ENCODE measurements at regions not wholly inside any gene's neighbourhood (a gene's known extent, or its start where the extent isn't known, plus 50 kb on each side); places are given as distances from the start of the nearest gene placed in this dataset.
"Not testable (repeated sequence)": the region's sequence is repeated elsewhere in the genome, so short reads cannot be mapped to it uniquely, and the experiment has no call there.

DNA sequence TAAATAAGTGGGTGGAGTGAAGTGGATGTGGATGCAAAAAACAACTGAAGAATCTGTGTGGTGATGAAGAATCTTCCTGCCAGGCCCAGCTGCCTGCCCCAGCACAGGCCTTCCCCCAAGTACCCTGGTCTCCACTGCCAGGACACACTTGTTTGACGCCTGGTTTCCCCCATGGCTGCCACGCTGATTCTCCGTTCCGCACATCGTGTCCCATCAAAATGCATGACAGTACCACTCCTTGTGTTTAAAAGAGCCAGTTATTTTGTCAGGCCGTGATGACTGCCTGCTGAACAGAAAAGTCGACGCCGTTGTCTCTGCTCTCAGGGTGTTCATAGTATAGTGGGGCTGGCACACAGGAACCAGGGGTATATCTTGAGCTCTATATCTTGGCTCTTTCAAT lies 50.3 kb upstream of the KYNU start:
- DNase-seq: no peak

DNA sequence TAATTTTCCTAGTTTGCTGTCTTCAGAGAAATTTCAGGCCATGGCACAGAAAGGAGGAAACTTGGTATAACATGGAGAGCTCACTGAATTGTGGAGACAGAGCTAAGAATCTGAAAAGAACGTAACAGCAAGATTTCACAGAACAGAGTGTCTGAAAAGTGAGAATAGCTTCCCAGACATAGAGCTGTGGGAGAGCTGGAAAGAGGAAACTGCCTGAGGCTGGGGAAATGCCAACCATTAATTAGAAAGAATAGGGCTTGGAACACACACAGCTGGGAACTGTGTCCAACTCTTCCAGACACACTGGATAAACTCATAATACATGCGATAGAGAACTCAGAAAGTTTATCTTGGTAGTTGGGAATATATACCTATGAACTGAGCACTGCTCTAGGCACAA lies 51.6 kb upstream of the KYNU start:
- DNase-seq: peak in 1 of 2 donors; percentile 2

DNA sequence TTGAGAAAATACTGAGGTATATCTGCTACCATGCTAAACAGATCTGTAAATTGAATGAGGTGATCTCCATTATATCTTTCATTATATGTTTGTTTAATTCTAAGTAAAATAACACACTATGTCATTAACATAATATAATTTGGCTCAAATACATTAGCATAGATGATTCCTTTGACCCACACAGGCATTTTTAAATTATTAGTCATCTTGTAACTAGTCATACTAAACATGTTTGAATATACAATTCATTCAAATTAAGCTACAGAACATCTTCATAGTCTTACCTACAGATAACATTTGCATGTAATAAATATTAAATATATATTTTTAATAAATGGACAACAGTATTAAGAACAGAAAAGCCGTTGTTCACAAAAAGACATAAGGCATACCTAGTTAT lies 52.7 kb upstream of the KYNU start:
- DNase-seq: no peak

DNA sequence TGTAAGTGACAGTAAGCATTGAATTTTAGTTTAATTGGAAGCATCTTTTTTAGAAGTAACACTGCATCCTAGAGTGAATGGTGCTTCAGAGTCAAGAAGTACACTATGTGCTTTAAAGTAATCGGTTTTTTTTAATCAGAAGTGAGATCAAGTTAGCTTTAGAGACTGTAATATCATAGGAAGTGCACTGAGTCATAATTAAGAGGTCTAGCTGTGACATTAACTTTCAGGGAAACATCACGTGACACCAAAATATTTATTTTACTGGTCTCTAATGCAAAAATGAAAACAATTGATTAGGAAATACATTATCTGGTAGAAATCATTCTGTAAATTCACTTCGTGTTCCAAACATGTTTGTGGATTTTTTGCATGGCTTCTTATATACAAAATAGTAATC lies 55.3 kb upstream of the KYNU start:
- DNase-seq: no peak

DNA sequence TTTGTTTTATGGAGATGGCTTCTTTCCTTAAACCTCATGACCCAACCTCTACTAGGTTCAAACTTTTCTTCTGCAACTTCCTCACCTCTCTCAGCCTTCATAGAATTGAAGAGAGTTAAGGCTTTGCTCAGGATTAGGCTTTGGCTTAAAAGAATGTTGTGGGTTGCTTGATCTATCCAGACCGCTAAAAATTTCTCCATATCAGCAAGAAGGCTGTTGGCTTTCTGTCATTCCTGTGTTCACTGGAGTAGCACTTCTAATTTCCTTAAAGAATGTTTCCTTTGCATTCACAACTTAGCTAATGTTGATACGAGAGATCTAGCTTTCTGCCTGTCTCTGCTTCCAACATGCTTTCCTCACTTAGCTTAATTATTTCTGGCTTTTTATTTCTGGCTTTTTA lies 58.1 kb upstream of the KYNU start:
- no peak for DNase-seq

DNA sequence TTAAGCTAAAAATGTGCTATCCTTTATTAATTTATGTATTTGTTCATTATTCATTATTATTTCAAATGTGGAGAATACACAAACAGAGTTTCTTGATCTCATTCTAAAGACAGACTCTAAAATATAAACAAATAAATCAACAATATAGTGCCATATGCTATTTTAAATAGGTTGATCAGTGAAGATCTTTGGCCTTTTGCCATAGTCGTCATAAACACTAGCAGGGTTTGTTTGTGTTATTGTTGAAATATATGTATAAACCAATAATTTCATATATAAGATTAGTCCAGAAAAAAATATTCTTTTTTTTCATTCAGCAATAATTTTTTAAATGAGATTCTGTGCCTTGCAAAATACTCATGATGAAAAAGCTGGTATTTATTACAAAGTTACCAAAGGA lies 62.1 kb upstream of the KYNU start:
- DNase-seq: no peak

DNA sequence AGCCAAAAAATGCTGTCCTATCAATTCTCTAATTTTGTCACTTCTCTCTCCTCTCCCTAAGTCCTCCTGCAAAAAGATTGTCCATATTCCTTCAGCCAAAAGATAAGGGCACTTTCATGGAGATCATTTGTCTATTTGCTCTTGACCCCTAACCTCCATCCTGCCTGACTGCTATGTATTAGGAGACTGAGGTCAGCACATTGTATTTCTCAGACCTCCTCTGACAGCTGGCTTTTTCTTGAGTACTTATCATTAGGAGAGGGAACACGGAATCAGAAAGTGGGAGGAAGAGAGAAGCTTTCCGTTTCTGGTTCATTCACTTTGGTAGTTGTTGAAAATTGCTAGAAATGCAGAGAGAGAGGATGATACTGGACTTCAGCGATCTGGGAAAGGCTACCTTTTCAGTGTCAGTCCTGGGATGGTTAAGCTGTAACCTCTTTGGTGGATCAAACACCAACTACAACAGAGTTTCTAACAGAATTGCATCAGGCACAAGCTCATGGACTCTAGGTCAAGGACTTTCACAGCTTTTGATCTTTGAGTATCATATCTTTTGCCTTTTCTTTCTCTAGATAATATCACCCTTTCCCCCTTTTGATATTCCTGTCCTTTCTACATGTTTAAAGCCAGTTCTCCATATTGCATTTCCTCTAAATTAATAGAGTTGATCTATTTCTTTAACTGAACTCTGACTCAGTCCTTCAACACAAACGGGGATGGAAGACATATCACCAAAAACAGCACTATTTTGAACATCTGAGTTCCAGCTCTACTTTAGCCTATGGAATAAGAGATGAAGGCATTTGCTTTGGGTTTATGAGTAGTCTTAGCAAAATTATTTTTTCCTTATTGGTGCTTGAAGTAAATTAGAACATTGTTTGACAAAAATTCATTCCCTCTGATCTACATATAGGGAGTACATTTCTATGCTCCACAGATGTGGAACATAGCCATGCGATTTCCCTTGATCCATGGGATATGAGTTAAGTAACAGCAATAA lies 63.3 kb upstream of the KYNU start:
- DNase-seq: no peak

DNA sequence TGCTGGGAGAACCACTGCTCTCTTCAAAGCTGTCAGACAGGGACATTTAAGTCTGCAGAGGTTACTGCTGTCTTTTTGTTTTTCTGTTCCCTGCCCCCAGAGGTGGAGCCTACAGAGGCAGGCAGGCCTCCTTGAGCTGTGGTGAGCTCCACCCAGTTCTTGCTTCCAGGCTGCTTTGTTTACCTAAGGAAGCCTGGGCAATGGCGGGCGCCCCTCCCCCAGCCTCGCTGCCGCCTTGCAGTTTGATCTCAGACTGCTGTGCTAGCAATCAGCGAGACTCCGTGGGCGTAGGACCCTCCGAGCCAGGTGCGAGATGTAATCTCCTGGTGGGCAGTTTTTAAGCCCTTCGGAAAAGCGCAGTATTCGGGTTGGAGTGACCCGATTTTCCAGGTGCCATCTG lies 65.8 kb upstream of the KYNU start:
- not testable (repeated sequence) for DNase-seq

DNA sequence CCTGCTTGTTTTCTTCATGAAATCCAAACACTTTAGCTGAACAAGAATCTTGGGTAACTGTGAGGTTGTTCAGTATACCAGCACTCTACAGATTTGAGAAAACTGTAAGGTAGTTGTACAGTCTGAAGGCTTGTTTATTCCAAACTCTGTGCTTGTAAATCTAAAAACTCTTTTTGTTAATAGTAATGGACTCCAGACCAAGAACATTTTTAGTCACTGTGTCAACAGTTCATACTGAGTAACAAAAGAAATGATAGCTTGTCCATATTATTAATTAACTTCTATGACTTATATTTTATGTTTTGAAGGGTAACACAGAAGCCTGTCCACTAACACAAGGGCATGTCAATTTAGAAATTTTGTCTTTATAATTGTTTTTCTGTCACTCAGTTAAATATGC lies 72.2 kb upstream of the KYNU start:
- no peak for DNase-seq

DNA sequence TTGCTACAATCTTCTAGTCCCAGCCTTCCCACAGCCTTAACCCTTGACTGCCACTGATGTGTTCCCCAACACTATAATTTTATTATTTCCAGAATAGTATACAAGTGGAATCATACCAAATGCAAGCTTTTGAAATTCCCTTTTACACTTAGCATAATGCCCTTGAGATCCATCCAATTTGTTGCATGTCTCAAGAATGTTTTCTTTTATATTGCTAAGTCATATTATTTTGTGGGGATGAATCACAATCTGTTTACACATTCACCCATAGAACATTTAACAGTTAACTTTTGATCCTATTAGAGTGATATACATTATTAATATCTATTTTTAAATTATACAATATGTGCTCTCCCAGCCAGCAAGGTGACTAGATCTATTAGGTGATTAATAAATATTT lies 74.3 kb upstream of the KYNU start:
- DNase-seq: no peak

DNA sequence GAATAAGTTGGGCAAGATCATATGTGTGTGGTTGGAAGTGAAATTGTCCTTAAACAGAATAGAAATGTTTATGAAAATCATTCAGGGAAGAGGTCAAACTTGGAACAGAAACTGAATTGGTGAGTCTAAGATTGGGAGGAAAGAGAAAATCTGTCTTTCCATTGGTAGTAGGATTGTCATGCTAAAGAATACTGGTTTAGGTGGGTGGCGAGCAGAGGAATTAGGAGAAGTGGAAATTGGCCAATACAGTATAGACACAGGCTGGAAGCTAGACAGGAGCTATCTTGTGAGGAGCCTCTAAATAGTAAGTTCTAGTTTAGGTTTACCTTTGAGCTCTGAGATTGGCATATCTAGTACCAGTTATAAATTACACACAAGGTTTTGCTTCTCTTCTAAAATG lies 80.9 kb upstream of the KYNU start:
- DNase-seq: no peak

DNA sequence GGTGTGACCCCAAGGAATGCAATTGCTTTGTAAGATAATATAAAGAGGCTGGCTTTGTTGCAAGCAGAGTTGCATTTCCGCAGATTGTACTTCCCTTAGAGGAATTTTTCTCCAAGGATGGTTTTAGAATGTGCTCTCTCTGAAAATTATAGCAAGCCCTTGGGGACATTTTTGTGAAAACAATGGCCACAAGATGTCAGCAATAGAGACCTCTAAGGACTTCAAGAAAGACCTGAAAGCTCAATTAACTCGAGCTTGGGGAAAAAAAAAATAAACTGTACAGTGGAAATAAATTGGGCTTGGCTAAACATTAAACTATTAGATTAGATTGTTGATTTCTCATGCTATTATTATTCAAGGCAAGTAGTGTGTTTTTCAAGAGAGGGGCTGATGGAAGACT lies 81.3 kb upstream of the KYNU start:
- no peak for DNase-seq

DNA sequence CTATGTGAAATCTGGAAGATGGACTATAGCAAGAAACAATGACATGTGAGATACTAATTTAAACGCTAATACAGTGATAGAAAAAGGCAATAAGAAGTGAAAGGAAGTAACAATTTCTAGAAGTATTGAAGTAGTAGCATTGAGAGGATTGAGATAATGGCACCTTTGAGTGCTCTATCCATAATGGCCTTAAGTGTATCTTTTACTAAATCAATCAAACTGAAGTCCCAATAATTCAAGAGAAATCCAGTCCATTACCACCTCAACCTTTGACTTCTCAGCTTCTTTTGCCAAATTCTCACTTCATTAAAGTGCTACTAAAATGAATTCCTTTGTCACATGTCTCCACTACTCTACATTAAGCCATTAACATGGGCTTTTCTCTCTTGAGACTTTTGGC lies 82.6 kb upstream of the KYNU start:
- no peak for DNase-seq

DNA sequence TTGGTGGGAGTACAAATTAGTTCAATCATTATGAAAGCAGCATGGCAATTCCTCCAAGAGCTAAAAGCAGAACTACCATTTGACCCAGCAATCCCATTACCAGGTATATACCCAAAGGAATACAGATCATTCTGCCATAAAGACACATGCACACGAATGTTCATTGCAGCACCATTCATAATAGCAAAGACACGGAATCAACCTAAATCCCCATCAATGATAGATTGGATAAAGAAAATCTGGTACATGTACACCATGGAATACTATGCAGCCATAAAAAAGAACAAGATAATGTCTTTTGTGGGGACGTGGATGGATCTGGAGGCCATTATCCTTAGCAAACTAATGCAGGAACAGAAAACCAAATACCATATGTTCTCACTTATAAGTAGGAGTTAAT lies 85.1 kb upstream of the KYNU start:
- DNase-seq: not testable (repeated sequence)

DNA sequence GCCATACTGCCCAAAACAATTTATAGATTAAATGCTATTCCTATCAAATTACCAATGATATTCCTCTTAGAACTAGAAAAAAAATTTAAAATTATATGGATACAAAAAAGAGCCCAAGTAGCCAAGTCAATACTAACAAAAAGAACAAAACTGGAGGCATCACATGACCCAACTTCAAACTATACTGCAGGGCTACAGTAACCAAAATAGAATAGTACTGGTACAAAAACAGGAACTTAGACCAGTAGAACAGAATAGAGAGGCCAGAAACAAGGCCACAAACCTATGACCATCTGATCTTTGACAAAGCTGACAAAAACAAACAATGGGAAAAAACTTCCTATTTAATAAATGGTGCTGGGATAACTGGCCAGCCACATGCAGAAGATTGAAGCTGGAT lies 86.1 kb upstream of the KYNU start:
- DNase-seq: no peak

DNA sequence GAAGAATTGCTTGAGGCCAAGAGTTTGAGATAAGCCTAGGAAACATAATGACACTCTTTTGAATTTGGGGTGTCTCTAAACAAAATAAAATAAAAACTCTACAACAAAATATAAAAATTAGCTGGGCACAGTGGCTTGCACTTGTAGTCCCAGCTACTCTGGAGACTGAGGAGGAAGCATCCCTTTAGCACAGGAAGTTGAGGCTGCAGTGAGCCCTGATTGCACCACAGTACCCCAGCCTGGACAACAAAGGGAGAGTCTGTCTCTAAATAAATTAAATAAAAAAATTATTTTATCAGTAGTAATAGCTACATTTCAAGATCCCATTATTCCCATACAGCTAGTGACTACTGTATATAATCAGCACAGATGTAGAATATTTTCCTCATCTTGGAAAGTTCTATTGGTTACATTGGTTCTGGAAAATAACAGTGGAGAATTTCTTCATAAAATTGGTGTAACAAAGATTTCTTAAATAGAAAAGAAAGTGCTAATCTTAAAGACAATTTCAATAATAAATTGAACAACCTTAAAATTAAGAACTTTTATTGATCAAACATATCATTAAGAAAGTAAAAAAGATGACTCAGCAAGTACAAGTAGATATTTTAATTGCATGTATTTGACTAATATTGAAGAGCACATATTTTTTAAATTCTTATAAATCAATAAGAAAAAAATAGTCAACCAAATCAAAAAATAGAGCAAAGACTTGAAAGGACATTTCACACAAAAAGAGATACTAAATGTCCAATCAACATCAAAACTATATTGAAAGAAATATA lies 90.4 kb upstream of the KYNU start:
- no peak for DNase-seq

DNA sequence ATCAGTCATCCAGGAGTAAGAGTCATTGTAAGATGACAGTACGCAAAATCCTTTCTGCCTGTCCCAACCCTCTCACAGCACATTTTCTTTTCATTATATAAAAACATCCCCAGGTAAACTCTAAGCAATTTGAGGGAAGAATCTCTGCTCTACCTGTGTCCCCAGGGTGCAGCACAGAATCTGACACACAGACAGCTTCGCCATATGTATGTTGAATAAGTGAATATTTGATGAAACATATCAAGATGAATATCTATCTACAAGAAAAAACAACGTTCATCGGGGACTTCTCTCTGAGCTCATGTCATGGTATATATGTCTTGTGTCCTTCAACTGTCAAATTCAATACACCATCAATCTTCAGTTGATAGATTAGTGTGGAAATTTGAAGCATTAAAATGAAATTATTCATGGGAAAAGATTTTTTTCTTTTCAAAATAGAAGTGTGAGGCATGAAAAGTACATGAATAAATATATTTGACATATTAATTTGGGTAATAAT lies 94.5 kb upstream of the KYNU start:
- no peak for DNase-seq

DNA sequence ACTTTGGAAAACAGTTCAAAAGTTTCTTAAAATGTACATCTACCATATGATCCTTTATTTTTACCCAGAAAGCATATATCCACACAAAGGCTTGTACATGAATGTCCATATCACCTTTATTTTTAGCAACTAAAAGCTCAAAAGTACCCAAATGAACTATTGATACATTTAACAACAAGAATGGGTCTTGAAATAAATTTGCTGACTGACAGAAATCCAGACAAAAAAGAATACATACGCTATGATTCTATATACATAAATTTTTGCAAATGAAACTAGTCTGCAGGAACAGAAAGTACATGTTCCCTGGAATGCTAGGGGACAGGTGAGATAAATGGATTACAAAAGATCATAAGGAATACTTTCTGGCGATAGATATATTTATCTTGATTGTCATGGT lies 96.3 kb upstream of the KYNU start:
- DNase-seq: no peak

DNA sequence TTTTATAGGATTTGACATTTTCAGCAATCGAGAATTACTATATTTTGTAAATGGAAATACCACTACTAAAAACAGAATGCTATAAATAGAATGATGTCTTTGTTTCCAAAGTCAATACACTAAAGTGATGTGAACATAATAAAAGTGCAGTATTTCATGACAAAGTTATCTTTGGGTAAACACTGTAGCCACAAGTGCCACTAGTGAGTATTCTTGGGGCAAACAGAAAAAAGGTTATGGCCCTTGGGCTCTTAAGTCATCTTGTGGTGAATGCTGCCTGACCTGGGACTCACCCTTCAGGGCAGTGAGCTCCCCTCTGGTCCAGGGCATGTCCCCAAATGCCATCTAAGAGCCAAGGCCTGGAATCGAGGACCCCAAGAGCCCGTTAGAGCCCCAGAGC lies 99.2 kb upstream of the KYNU start:
- DNase-seq: no peak

DNA sequence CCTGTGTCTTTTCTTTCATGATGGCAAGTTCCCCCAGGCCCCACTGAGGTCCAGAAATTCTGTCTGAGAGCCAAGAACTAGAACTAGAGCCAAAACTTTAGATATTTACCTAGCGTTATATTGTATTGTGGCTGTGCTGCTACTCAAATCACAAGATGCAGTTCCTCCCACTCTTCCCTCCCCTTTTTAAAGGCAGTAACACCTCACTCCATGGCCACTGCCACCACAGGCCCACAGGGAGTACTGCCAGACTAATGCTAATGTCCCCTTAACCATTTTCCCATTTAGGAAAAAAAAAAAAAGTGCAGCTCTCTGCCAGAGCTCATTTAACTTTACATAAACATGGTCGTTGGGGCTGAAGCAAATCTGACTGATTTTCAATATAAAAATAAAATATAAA lies 99.7 kb upstream of the KYNU start:
- no peak for DNase-seq

DNA sequence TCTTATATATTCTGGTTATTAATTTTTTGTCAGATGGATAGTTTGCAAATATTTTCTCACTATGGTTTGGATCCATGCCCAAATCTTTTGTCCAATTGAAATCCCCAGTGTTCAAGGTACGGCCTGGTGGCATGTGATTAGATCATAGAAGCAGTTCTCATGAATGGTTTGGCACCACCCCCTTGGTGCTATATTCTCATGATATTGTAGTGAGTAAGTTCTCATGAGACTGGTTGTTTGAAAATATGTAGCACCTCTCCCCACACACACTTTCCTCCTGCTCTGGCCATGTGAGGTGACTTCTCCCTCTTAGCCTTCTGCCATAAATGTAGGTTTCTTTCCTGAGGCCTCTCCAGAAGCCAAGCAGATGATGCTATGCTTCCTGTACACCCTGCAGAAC lies 107.7 kb upstream of the KYNU start:
- DNase-seq: no peak

DNA sequence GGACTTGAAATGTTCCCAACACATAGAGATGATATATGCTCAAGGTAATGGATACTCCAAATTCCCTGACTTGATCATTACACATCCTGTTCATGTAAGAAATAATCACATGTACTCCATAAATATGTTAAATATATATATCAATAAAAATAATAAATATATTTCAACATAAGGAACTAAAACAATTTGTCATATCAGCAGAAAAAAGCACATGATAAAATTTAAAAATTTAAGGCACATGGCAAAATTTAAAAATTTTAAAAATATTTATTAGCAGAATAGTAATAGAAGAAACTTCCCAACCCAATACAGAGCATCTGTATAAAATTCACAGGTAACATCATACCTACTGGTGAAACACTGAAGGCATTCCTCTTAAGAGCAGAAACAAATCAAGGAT lies 109.6 kb upstream of the KYNU start:
- DNase-seq: no peak

DNA sequence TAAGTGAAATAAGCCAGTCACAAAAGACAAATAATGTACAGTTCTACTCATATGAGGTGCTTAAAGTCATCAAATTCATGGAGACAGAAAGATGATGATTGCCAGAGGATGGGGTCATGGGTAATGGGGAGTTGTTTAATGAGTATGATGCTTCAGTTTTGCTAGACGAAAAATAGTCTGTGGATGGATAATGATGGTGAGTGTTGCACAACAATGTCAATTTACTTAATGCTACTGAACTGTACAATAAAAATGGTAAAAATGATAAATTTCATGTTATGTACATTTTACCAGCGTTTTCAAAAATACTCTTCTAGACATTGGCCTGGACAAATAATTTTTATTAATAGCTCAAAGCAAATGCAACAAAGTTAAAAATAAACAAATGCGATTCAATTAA lies 118.5 kb upstream of the KYNU start:
- DNase-seq: no peak
